ENCODE measurements at regions not wholly inside any gene's neighbourhood (a gene's known extent, or its start where the extent isn't known, plus 50 kb on each side); places are given as distances from the start of the nearest gene placed in this dataset.

- Mint-ChIP-seq H3K27me3 (ENCODE audit: low read depth) (peaks cover 24% of the 10 kb centered on the region), H3K36me3 (ENCODE audit: insufficient read depth in 1 of 3, low read depth in 3 of 3) (peaks cover 0 to 2% (median 0%) of the 10 kb centered on the region in 3 experiments; a peak in 2 of 7 replicates), H3K4me3 (no peak overlapping the region), H3K4me1 (peaks cover 0 to 2% of the 10 kb centered on the region in 2 experiments; a peak in 2 of 4 replicates), H3K27ac (no peak overlapping the region), H3K9me3 (peaks cover 0 to 4% of the 10 kb centered on the region in 2 experiments; a peak in 2 of 5 replicates)
- H2AK5ac ChIP-seq (ENCODE audit: insufficient read length, low read length), result no peak overlapping the region
- no peaks in the 10 kb centered on the region for H4K20me1 ChIP-seq (ENCODE audit: control insufficient read depth, insufficient read depth, insufficient read length)
- no peak overlapping the region for H2BK120ac ChIP-seq (ENCODE audit: low read depth, low read length, poor library complexity, severe bottlenecking)
- H3K23ac ChIP-seq (ENCODE audit: insufficient read length, low read depth, low read length), result no peak overlapping the region
- H3K4ac ChIP-seq (ENCODE audit: low read depth, low read length), result no peak overlapping the region
- no peak overlapping the region for H2AFZ ChIP-seq (ENCODE audit: low read length)
- no peak overlapping the region for H4K91ac ChIP-seq (ENCODE audit: insufficient read length, low read depth, low read length)
- H3K4me1 ChIP-seq (ENCODE audit: insufficient read depth, low read length), result no peaks in the 10 kb centered on the region
- no peak overlapping the region for H2BK15ac ChIP-seq (ENCODE audit: low read depth, low read length)
- no peak overlapping the region for H3K4me2 ChIP-seq (ENCODE audit: insufficient read depth, insufficient read length, low read length)
- no peak overlapping the region for H2BK20ac ChIP-seq (ENCODE audit: low read depth, low read length, poor library complexity, severe bottlenecking)
- H2BK5ac ChIP-seq (ENCODE audit: insufficient read length, low read length), result no peak overlapping the region
- TF ChIP-seq CTCF (conservative IDR thresholded peaks at IDR 0.05), result no peak
- H3K27ac ChIP-seq (ENCODE audit: insufficient read length, low read depth, low read length), result no peak overlapping the region
- no peaks in the 10 kb centered on the region for H3K9me3 ChIP-seq (ENCODE audit: control insufficient read depth, low read depth, low read length)
- no peaks in the 10 kb centered on the region for H3K27me3 ChIP-seq (ENCODE audit: insufficient read depth, low read length)
- H3K56ac ChIP-seq (ENCODE audit: insufficient read length, low read depth, low read length), result no peak overlapping the region
- H3K18ac ChIP-seq (ENCODE audit: insufficient read length, low read depth, low read length), result no peak overlapping the region
- H3K23me2 ChIP-seq (ENCODE audit: insufficient read length, low read depth, low read length, poor library complexity, severe bottlenecking), result no peaks in the 10 kb centered on the region
- H3K79me1 ChIP-seq (ENCODE audit: insufficient read depth, low read depth, low read length, poor library complexity, severe bottlenecking), result no peaks in the 10 kb centered on the region
- H3K9ac ChIP-seq (ENCODE audit: extremely low read depth, insufficient read length, low read length), result no peak overlapping the region
- no peak overlapping the region for H2BK12ac ChIP-seq (ENCODE audit: insufficient read length, low read depth, low read length)
- no peak overlapping the region for H4K5ac ChIP-seq (ENCODE audit: insufficient read length, low read depth, low read length)
- no peak overlapping the region for H3T11ph ChIP-seq (ENCODE audit: low read length)
- no peaks in the 10 kb centered on the region for H3K79me2 ChIP-seq (ENCODE audit: insufficient read depth, low read length)
- DNase-seq, result no peak
- WGBS (ENCODE audit: extremely low coverage, insufficient read length, low lambda C conversion rate), result no CpG with 5 or more reads among the region's 2 CpGs
- no peak overlapping the region for H3K14ac ChIP-seq (ENCODE audit: insufficient read depth, low read length)
- no peak overlapping the region for H4K8ac ChIP-seq (replicated peaks; ENCODE audit: insufficient read length, low read depth, low read length)
These were observed 167.8 kb downstream of the ENGASE start for GRCh38 chr17:79242393-79242792.

Measured in H9 (cell line).